ENCODE measurements at regions not wholly inside any gene's neighbourhood (a gene's known extent, or its start where the extent isn't known, plus 50 kb on each side); places are given as distances from the start of the nearest gene placed in this dataset.

DNA sequence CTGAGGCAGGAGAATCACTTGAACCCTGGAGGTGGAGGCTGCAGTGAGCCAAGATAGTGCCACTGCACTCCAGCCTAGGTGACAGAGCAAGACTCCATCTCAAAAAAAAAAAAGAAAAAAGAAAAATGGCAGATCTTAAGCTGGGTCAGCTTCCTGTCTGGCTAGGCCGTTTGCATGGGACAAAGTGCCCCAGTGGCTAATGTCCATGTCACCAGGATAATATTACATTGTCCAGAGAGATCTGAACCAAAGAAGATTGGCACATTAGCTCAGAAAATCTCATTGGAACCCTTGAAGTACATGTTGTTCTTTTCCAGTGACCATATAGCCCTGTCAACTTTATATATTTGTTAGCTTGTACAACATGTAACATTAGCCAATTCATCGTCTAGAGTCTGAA, 59.2 kb upstream of the DAB2IP start:
- DNase-seq (ENCODE audit: low spot score) (no peak), FAIRE-seq (no peak), ATAC-seq (no peak)
- Histone ChIP-seq H2AFZ (ENCODE audit: low read length) (no peak overlapping the region), H3K4me3 (replicated peaks in 1 of 3; ENCODE audit: insufficient read depth in 1 of 3, low read depth in 2 of 3, low read length in 3 of 3) (no peak overlapping the region), H3K9me3 (ENCODE audit: low read length) (no peaks in the 10 kb centered on the region; the same call in 1 of the 2 replicates), H3K4me2 (ENCODE audit: low read depth, low read length) (no peak overlapping the region), H3K9ac (ENCODE audit: insufficient read depth, low read depth, low read length) (no peak overlapping the region), H3K4me1 (ENCODE audit: insufficient read depth, low read length) (no peaks in the 10 kb centered on the region), H3K79me2 (ENCODE audit: insufficient read depth, low read length) (no peaks in the 10 kb centered on the region), H3K27ac (ENCODE audit: extremely low read length, insufficient read depth, low read length) (no peak overlapping the region), H3K36me3 (replicated peaks in 1 of 2; ENCODE audit: control insufficient read depth in 1 of 2, insufficient read depth in 2 of 2, low read length in 2 of 2) (no peaks in the 10 kb centered on the region), H3K27me3 (ENCODE audit: control insufficient read depth in 1 of 2, insufficient read depth in 2 of 2, low read length in 2 of 2) (peaks cover 1 to 34% of the 10 kb centered on the region in 2 experiments; a peak in 4 of 5 replicates), H4K20me1 (ENCODE audit: insufficient read depth, low read length) (no peaks in the 10 kb centered on the region)
- CTCF ChIA-PET (ENCODE audit: low intra/inter-chr PET ratio, low total read pairs), result no interaction called here
- intact Hi-C loops (cut with micrococcal nuclease; ENCODE audit: unreplicated experiment) (no loop called here), in situ Hi-C loops (cut with HindIII; ENCODE audit: extremely low pct_ligation_motif_present, low pct_unique_long_range_greater_than_20kb) (no loop called here)
- WGBS (ENCODE audit: low lambda C conversion rate), result 25% methylated on average over 2 of the region's 2 CpGs
- POLR2A ChIA-PET, result no interaction called here
- BruUV-seq (replicated peaks), result no TSS peak
- TF ChIP-seq MYNN (CRISPR knock-in tag; IDR thresholded peaks at IDR 0.05; ENCODE audit: low read depth) (no peak), KAT8 (CRISPR knock-in tag; IDR thresholded peaks at IDR 0.05) (no peak), MXD4 (CRISPR knock-in tag; IDR thresholded peaks at IDR 0.05) (no peak), ZBTB8A (CRISPR knock-in tag; IDR thresholded peaks at IDR 0.05; ENCODE audit: borderline replicate concordance, low read depth) (no peak), ZNF382 (CRISPR knock-in tag; IDR thresholded peaks at IDR 0.05; ENCODE audit: borderline replicate concordance) (no peak), ZNF501 (CRISPR knock-in tag; IDR thresholded peaks at IDR 0.05) (no peak), ZNF790 (CRISPR knock-in tag; IDR thresholded peaks at IDR 0.05; ENCODE audit: borderline replicate concordance) (no peak), ZNF296 (CRISPR knock-in tag; conservative IDR thresholded peaks at IDR 0.05) (no peak), MED8 (CRISPR knock-in tag; IDR thresholded peaks at IDR 0.05; ENCODE audit: insufficient replicate concordance) (no peak)

DNA sequence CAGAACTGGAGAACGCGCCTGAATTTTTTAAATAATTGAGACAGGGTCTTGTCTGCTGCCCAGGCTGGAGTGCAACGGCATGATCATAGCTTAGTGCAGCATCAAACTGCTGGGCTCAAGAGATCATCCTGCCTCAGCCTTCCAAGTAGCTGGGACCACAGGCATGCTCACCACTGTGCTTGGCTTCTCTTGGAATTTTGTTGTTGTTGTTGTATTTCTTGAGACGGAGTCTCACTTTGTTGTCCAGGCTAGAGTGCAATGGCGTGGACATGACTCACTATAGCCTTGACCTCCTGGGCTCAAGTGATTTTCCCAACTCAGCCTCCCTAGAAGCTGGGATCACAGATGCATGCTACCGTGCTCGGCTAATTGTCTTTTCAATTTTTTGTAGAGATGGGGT, 58.4 kb upstream of the DAB2IP start:
- FAIRE-seq, result no peak
- no peak overlapping the region for H3K27ac ChIP-seq (ENCODE audit: extremely low read length, insufficient read depth, low read length)
- no peak for ATAC-seq
- no peak overlapping the region for H2AFZ ChIP-seq (ENCODE audit: low read length)
- no peak overlapping the region for H3K4me2 ChIP-seq (ENCODE audit: low read depth, low read length)
- H3K36me3 ChIP-seq (replicated peaks in 1 of 2; ENCODE audit: control insufficient read depth in 1 of 2, insufficient read depth in 2 of 2, low read length in 2 of 2), result no peaks in the 10 kb centered on the region
- H3K4me3 ChIP-seq (replicated peaks in 1 of 3; ENCODE audit: insufficient read depth in 1 of 3, low read depth in 2 of 3, low read length in 3 of 3), result no peak overlapping the region
- TF ChIP-seq KDM1A (CRISPR knock-in tag; IDR thresholded peaks at IDR 0.05) (no peak), BRCA1 (CRISPR knock-in tag; IDR thresholded peaks at IDR 0.05) (no peak)
- 60% methylated on average over 4 of the region's 7 CpGs for WGBS (ENCODE audit: low lambda C conversion rate)
- no peaks in the 10 kb centered on the region for H3K4me1 ChIP-seq (ENCODE audit: insufficient read depth, low read length)
- no peak for DNase-seq (ENCODE audit: low spot score)
- no TSS peak for BruUV-seq (replicated peaks)
- H3K9me3 ChIP-seq (ENCODE audit: low read length), result no peaks in the 10 kb centered on the region; the same call in 1 of the 2 replicates
- no peaks in the 10 kb centered on the region for H3K79me2 ChIP-seq (ENCODE audit: insufficient read depth, low read length)
- in situ Hi-C loops (cut with HindIII; ENCODE audit: extremely low pct_ligation_motif_present, low pct_unique_long_range_greater_than_20kb), result no loop called here
- POLR2A ChIA-PET, result no interaction called here
- H3K9ac ChIP-seq (ENCODE audit: insufficient read depth, low read depth, low read length), result no peak overlapping the region
- intact Hi-C loops (cut with micrococcal nuclease; ENCODE audit: unreplicated experiment), result no loop called here
- CTCF ChIA-PET (ENCODE audit: low intra/inter-chr PET ratio, low total read pairs), result no interaction called here
- H4K20me1 ChIP-seq (ENCODE audit: insufficient read depth, low read length), result no peaks in the 10 kb centered on the region
- peaks cover 1 to 28% of the 10 kb centered on the region in 2 experiments; a peak in 4 of 5 replicates for H3K27me3 ChIP-seq (ENCODE audit: control insufficient read depth in 1 of 2, insufficient read depth in 2 of 2, low read length in 2 of 2)
